Nephron (organoid): ENCODE measurements at regions not wholly inside any gene's neighbourhood (a gene's known extent, or its start where the extent isn't known, plus 50 kb on each side); places are given as distances from the start of the nearest gene placed in this dataset.
A peak's percentile ranks its signal among the peaks of the same experiment; 100 is the strongest.

Source experiments
- H3K27ac Mint-ChIP-seq, 3 experiments: 2 replicates each; pipeline ENCODE4 v1.8.0; 2020; ENCODE audit warnings: mixed read lengths in 3 of 3, mild to moderate bottlenecking in 2 of 3, moderate library complexity in 1 of 3
- H3K27me3 Mint-ChIP-seq: 2 replicates; pipeline ENCODE4 v1.8.0; 2021; ENCODE audit warnings: low read depth, mild to moderate bottlenecking, moderate library complexity, mixed read lengths
- H3K36me3 Mint-ChIP-seq: 2 replicates; pipeline ENCODE4 v1.8.0; 2020; ENCODE audit warnings: low read depth, mixed read lengths
- H3K4me1 Mint-ChIP-seq: 2 replicates; pipeline ENCODE4 v1.8.0; 2020; ENCODE audit warnings: mixed read lengths
- H3K4me3 Mint-ChIP-seq, 3 experiments: 2 replicates each; pipeline ENCODE4 v1.8.0; 2020; ENCODE audit warnings: mild to moderate bottlenecking in 3 of 3, mixed read lengths in 3 of 3, moderate library complexity in 2 of 3
- H3K9me3 Mint-ChIP-seq: 2 replicates; pipeline ENCODE4 v1.8.0; 2020; ENCODE audit warnings: mixed read lengths
- TF ChIP-seq, protein P1 (sequence below), 3 experiments: fragments of 200-600 bp; sonication (generic); IDR thresholded peaks; one replicate each; pipeline ENCODE4 v1.5.0; 2021; ENCODE audit warnings: antibody characterized with exemption in 3 of 3; ENCODE audit not compliant: unreplicated experiment in 3 of 3

DNA sequence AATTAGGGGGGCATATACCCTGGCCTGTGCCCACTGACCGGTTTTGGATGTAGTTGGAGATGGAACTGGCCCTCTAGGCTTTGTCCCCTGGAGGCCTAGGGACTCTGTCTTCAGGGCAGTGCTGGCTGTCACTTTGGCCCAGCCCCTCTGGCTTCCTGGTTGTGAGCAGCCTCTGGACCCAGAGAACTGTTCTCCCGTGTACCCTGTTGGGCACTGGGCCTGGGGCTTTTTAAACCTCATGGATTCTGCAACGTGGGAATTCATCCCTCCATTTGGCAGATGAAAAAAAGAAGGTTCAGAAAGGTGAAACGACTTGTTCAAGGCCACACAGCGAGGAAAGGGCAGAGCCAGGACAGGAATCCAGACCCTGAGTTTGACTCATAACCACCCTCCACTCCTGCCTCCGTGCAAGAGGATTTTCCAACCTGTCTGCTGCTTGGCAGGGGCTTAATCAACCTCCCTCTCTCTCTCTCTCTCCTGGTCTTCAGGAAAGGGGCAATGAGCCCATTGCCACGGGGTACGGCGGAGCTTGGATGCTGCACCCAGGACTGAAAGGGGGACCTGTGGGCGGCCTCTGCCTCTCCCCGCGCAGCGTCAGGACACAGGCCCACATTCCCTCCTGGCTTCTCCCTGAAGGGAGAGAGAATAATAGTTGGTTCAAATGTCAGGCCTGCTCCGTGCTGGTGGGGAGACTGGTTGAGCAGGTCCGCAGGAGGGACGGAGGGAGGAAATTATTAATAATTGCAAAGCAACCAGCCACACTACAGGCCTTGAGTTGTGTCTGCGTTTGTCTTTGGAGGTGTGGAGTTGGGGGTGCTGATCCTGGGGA, 56.0 kb downstream of the CEBPB start:
- H3K27ac Mint-ChIP-seq = peak overlapping the region in 1 of 3 experiments; percentile 52
- no peaks in the 10 kb centered on the region for H3K36me3 Mint-ChIP-seq
- TF ChIP-seq, protein P1, sequence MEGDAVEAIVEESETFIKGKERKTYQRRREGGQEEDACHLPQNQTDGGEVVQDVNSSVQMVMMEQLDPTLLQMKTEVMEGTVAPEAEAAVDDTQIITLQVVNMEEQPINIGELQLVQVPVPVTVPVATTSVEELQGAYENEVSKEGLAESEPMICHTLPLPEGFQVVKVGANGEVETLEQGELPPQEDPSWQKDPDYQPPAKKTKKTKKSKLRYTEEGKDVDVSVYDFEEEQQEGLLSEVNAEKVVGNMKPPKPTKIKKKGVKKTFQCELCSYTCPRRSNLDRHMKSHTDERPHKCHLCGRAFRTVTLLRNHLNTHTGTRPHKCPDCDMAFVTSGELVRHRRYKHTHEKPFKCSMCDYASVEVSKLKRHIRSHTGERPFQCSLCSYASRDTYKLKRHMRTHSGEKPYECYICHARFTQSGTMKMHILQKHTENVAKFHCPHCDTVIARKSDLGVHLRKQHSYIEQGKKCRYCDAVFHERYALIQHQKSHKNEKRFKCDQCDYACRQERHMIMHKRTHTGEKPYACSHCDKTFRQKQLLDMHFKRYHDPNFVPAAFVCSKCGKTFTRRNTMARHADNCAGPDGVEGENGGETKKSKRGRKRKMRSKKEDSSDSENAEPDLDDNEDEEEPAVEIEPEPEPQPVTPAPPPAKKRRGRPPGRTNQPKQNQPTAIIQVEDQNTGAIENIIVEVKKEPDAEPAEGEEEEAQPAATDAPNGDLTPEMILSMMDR (IDR thresholded peaks at IDR 0.05; ENCODE audit: unreplicated experiment in 3 of 3) = no peak
- H3K27me3 Mint-ChIP-seq = no peaks in the 10 kb centered on the region
- peaks cover 12% of the 10 kb centered on the region for H3K4me1 Mint-ChIP-seq
- H3K4me3 Mint-ChIP-seq = no peak overlapping the region
- no peaks in the 10 kb centered on the region for H3K9me3 Mint-ChIP-seq

GRCh38 chr20:50247196-50248094, 56.8 kb downstream of the CEBPB start:
- peaks cover 12% of the 10 kb centered on the region for H3K4me1 Mint-ChIP-seq
- peaks cover under 1% of the 10 kb centered on the region for H3K27me3 Mint-ChIP-seq
- H3K27ac Mint-ChIP-seq = peak overlapping the region in 1 of 3 experiments; percentile 52
- H3K9me3 Mint-ChIP-seq = no peaks in the 10 kb centered on the region
- H3K4me3 Mint-ChIP-seq = no peak overlapping the region
- no peaks in the 10 kb centered on the region for H3K36me3 Mint-ChIP-seq
- TF ChIP-seq, protein P1 (IDR thresholded peaks at IDR 0.05; ENCODE audit: unreplicated experiment in 3 of 3) = no peak

DNA sequence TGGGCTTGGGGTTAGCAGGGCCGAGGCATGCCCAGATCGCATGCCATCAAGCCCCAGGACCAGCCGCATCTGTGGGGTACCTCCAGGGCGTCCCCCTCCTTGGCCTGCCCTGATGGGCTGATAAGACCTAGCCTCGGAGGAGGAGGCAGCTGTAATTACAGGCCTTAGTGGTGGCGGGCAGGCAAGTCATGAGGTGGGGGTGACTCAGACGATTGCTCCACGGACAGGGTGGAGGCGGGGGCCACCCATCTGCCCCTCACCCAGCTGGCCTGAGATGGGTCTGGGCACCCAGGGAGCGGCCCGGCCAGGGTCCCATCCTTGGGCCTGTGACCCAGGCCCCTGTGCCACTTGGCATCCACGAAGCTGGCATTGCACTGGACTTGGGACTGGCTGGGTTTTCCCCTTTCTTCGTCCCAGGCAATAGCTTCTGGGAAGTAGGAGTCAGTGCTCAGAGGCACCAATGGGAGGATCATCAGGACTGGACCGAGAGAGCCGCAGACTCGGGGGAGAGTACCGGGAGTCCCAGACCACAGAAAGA, 57.5 kb downstream of the CEBPB start:
- H3K9me3 Mint-ChIP-seq = no peaks in the 10 kb centered on the region
- H3K27me3 Mint-ChIP-seq = peaks cover 4% of the 10 kb centered on the region
- H3K4me1 Mint-ChIP-seq = peaks cover 12% of the 10 kb centered on the region
- no peak overlapping the region for H3K4me3 Mint-ChIP-seq
- peak overlapping the region in 1 of 3 experiments; percentile 35 for H3K27ac Mint-ChIP-seq
- no peaks in the 10 kb centered on the region for H3K36me3 Mint-ChIP-seq
- TF ChIP-seq, protein P1 (IDR thresholded peaks at IDR 0.05; ENCODE audit: unreplicated experiment in 3 of 3) = no peak

DNA sequence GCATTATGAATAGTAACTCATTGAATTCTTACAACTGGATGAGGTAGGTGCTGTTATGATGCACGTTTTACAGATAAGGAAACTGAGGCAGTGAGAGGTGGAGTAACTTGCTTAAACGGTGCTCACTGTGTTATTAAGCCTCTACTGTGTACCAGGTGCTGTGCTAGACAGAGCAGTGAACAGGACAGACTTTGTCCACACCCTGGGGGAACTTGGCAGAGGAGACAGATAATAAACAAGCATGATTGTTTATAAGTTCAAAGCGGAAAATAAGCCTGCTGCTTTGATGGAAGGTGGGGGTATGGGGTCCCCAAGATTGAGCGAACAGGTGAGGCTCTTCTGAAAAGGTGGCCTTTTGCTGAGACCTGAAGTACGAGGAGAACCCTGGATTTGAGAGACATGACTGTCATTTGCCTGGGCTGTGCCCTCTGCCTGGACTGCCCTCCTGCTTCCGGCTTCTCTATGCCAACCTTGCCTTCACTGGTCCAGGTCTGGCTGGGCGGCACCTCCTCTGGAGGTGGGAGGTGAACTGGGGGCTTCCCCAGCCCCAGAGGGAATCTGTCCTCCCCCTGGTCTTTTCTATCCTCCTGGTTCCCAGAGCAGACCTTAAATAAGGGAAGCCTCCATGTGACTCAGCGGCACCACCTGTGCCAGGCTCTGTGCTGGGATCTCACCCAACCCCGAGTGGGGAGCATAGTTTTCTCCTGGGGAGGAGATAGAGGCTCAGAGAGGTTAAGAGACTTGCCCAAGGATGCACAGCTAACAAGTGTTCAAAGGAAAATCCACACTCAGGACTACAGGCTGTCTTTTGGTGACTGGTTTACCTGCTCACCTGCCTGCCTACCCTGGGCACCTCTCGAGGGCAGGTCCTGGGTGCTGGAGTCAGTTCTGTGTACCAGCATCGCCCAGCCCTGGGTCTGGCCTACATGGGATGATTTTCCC, 59.1 kb downstream of the CEBPB start:
- TF ChIP-seq, protein P1 (IDR thresholded peaks at IDR 0.05; ENCODE audit: unreplicated experiment in 3 of 3) = no peak
- Mint-ChIP-seq H3K36me3 (no peaks in the 10 kb centered on the region), H3K27ac (peak overlapping the region in 1 of 3 experiments; percentile 71), H3K4me1 (peaks cover 7% of the 10 kb centered on the region), H3K27me3 (peaks cover 4% of the 10 kb centered on the region), H3K9me3 (no peaks in the 10 kb centered on the region), H3K4me3 (no peak overlapping the region)

DNA sequence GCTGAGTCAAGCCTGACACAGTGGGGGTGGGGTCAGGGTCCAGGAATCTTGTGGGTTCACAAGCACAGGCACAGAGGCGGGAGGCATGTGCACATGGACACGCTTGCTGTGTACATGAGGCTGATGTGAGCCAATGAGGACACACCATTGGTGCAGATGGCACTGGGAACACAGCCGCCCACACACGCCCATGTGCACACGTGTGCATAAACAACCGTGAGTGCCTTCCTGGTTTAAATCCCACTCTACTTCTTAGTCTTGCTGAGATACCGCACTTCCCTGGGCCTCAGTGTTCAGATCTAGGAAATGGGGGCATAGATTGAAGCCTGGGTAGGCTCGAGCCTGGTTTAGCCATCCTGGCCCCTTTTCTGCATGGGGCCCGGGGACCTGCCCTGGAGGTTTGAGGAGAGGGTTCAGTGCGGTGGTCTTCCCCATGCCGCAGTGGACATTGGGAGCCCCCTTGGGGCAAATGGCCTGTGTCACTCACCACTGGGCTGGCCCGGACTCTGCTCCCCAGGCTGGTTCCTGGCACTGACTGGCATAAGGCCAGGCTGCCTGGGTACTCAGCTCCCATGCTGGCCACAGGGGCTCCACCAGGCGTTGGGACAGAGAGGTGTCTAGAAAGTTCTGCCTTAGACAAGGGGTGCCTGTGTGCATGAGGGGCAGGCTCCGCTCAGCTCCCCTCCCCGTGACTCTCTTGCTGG, 60.2 kb downstream of the CEBPB start:
- TF ChIP-seq, protein P1 (IDR thresholded peaks at IDR 0.05; ENCODE audit: unreplicated experiment in 3 of 3) = no peak
- Mint-ChIP-seq H3K4me1 (no peaks in the 10 kb centered on the region), H3K27me3 (peaks cover 4% of the 10 kb centered on the region), H3K27ac (no peak overlapping the region), H3K9me3 (no peaks in the 10 kb centered on the region), H3K36me3 (no peaks in the 10 kb centered on the region), H3K4me3 (no peak overlapping the region)
